B cell (primary cell): ENCODE measurements at regions not wholly inside any gene's neighbourhood (a gene's known extent, or its start where the extent isn't known, plus 50 kb on each side); places are given as distances from the start of the nearest gene placed in this dataset.

Experiments
- ATAC-seq: fragments of 200-7000 bp; cut with Tn5 transposase; one replicate; pipeline ENCODE4 v1.10.0; 2021; ENCODE audit warnings: low read depth, mild to moderate bottlenecking, moderate number of reproducible peaks, moderate library complexity
- CTCF ChIA-PET: fragments of 350-600 bp; sonication (Branson Sonifier 250); formaldehyde crosslinking; loops from one replicate; lab custom pipeline; 2021; ENCODE audit warnings: antibody characterized with exemption, inconsistent platforms; lab: Charles Lee
- POLR2A ChIA-PET: fragments of 350-600 bp; sonication (Branson Sonifier 250); formaldehyde crosslinking; loops from one replicate; lab custom pipeline; 2021; ENCODE audit warnings: antibody characterized with exemption; lab: Charles Lee
- DNase-seq: peaks from one replicate; pipeline ENCODE4 v3.0.0; 2013
- H2AFZ ChIP-seq: 2 replicates; pipeline ENCODE4 v1.6.1; 2012; ENCODE audit warnings: mild to moderate bottlenecking, low read depth, low read length; ENCODE audit not compliant: insufficient read depth, poor library complexity, severe bottlenecking
- H3K27ac ChIP-seq, 2 donors: 1 replicate in 1 of 2; 2 replicates in 1 of 2; pipeline ENCODE4 v1.5.1; 2012 to 2013; ENCODE audit warnings: low read length in 2 of 2, mild to moderate bottlenecking in 2 of 2, moderate library complexity in 1 of 2
- H3K27me3 ChIP-seq, 4 experiments: fragments of 200-600 bp in 1 of 4; sonication (generic) in 1 of 4; replicated peaks in 1 of 4; 1 replicate in 2 of 4; 2 replicates in 2 of 4; pipeline versions ENCODE4 v1.6.1 to v1.7.0; 2013 to 2016; ENCODE audit warnings: low read length in 3 of 4, mild to moderate bottlenecking in 2 of 4, mixed read lengths in 1 of 4, moderate library complexity in 1 of 4; ENCODE audit not compliant: insufficient read depth in 4 of 4, control insufficient read depth in 3 of 4; ENCODE audit errors: control extremely low read depth in 1 of 4
- H3K36me3 ChIP-seq, 2 experiments: replicated peaks in 1 of 2; 1 replicate in 1 of 2; 2 replicates in 1 of 2; pipeline versions ENCODE4 v1.6.1 to v1.7.1; 2013; ENCODE audit warnings: low read length in 1 of 2; ENCODE audit not compliant: insufficient read depth in 2 of 2, control insufficient read depth in 1 of 2; ENCODE audit errors: control extremely low read depth in 1 of 2, extremely low read depth in 1 of 2
- H3K4me1 ChIP-seq, 2 donors: fragments of 200-600 bp in 1 of 2; sonication (generic) in 1 of 2; 1 replicate in 1 of 2; 2 replicates in 1 of 2; pipeline versions ENCODE4 v1.5.1 to v1.6.1; 2013 to 2017; ENCODE audit warnings: low read length in 2 of 2; ENCODE audit not compliant: control insufficient read depth in 2 of 2, insufficient read depth in 2 of 2
- H3K4me2 ChIP-seq: replicated peaks from 2 replicates; pipeline ENCODE3; 2012; ENCODE audit warnings: mild to moderate bottlenecking, low read depth, low read length; ENCODE audit not compliant: poor library complexity, severe bottlenecking
- H3K4me3 ChIP-seq, 5 experiments: fragments of 200-600 bp in 1 of 5; sonication (generic) in 1 of 5; 1 replicate in 3 of 5; 2 replicates in 2 of 5; pipeline versions ENCODE4 v1.5.1 to v1.7.0; 2011 to 2016; ENCODE audit warnings: low read length in 4 of 5, mild to moderate bottlenecking in 4 of 5, low read depth in 2 of 5, control low read depth in 1 of 5, moderate library complexity in 1 of 5; ENCODE audit not compliant: insufficient read depth in 1 of 5; ENCODE audit errors: control extremely low read depth in 1 of 5, extremely low read depth in 1 of 5
- H3K79me2 ChIP-seq: fragments of 200-600 bp; sonication (generic); one replicate; pipeline ENCODE4 v1.6.0; 2016; ENCODE audit warnings: low read length; ENCODE audit not compliant: control insufficient read depth, insufficient read depth
- H3K9ac ChIP-seq: fragments of 200-600 bp; sonication (generic); 2 replicates; pipeline ENCODE4 v1.6.1; 2017; ENCODE audit warnings: mild to moderate bottlenecking, low read length, moderate library complexity
- H3K9me3 ChIP-seq, 3 donors: one replicate each; pipeline versions ENCODE4 v1.6.1 to v1.7.1; 2013; ENCODE audit warnings: low read length in 2 of 3; ENCODE audit not compliant: control insufficient read depth in 2 of 3, insufficient read depth in 1 of 3; ENCODE audit errors: control extremely low read depth in 1 of 3
- H4K20me1 ChIP-seq: 2 replicates; pipeline ENCODE4 v1.6.0; 2012; ENCODE audit warnings: mild to moderate bottlenecking, low read length; ENCODE audit not compliant: insufficient read depth, control insufficient read depth, poor library complexity, severe bottlenecking
- H3K27ac Mint-ChIP-seq: one replicate; pipeline ENCODE4 v1.8.0; 2021; ENCODE audit warnings: mixed read lengths
- H3K27me3 Mint-ChIP-seq: one replicate; pipeline ENCODE4 v1.8.0; 2021; ENCODE audit warnings: mixed read lengths
- H3K4me1 Mint-ChIP-seq: one replicate; pipeline ENCODE4 v1.8.0; 2021; ENCODE audit warnings: mixed read lengths
- H3K4me3 Mint-ChIP-seq: one replicate; pipeline ENCODE4 v1.8.0; 2021; ENCODE audit warnings: mixed read lengths
- H3K9me3 Mint-ChIP-seq: one replicate; pipeline ENCODE4 v1.8.0; 2022; ENCODE audit warnings: mixed read lengths; ENCODE audit not compliant: insufficient read depth
- CTCF ChIP-seq: fragments of 200-600 bp; IDR thresholded peaks from one replicate; pipeline ENCODE4 v1.8.0; 2022; ENCODE audit warnings: antibody characterized with exemption, mild to moderate bottlenecking
- EZH2 ChIP-seq: IDR thresholded peaks from 2 replicates; pipeline ENCODE4 v1.6.1; 2012; ENCODE audit warnings: borderline replicate concordance, low read depth, mild to moderate bottlenecking, moderate library complexity, low read length; ENCODE audit not compliant: insufficient read depth, poor library complexity, severe bottlenecking
- WGBS: methylation state at CpG from one replicate; pipeline ENCODE4 v1.1.5; 2013; ENCODE audit warnings: missing lambda C conversion rate; ENCODE audit not compliant: insufficient coverage; 5-methylcytosine and 5-hydroxymethylcytosine counted together
- intact Hi-C: fragments of 100-400 bp; cut with micrococcal nuclease; formaldehyde crosslinking; loops from one replicate; pipeline ENCODE4 v1.10.0; 2022

GRCh38 chr4:31106419-31106818, 386.2 kb downstream of the PCDH7 start:
- Histone ChIP-seq H3K4me2 (no peak overlapping the region), H3K36me3 (no peaks in the 10 kb centered on the region), H3K27ac (no peak overlapping the region), H3K27me3 (no peaks in the 10 kb centered on the region), H3K4me1 (no peaks in the 10 kb centered on the region), H3K4me3 (no peak overlapping the region), H3K79me2 (no peaks in the 10 kb centered on the region), H2AFZ (no peak overlapping the region), H3K9me3 (no peaks in the 10 kb centered on the region), H3K9ac (no peak overlapping the region), H4K20me1 (no peaks in the 10 kb centered on the region)
- Mint-ChIP-seq H3K4me3 (no peak overlapping the region), H3K27ac (no peak overlapping the region), H3K27me3 (no peaks in the 10 kb centered on the region), H3K9me3 (no peaks in the 10 kb centered on the region), H3K4me1 (no peaks in the 10 kb centered on the region)
- intact Hi-C loops, result no loop called here
- ATAC-seq (no peak), DNase-seq (no peak)
- CTCF ChIA-PET, result no interaction called here
- POLR2A ChIA-PET, result no interaction called here
- TF ChIP-seq CTCF, result no peak
- TF ChIP-seq EZH2, result no peak
- no CpG with 5 or more reads among the region's 1 CpG for WGBS

GRCh38 chr4:31107362-31107761, 387.2 kb downstream of the PCDH7 start:
- CTCF ChIA-PET, result no interaction called here
- H3K27me3 Mint-ChIP-seq, result no peaks in the 10 kb centered on the region
- POLR2A ChIA-PET, result no interaction called here
- Histone ChIP-seq H3K4me1 (no peaks in the 10 kb centered on the region), H3K4me2 (no peak overlapping the region), H4K20me1 (no peaks in the 10 kb centered on the region), H2AFZ (no peak overlapping the region), H3K79me2 (no peaks in the 10 kb centered on the region), H3K9ac (no peak overlapping the region), H3K4me3 (no peak overlapping the region), H3K27me3 (no peaks in the 10 kb centered on the region), H3K36me3 (no peaks in the 10 kb centered on the region), H3K27ac (no peak overlapping the region), H3K9me3 (no peaks in the 10 kb centered on the region)
- H3K4me3 Mint-ChIP-seq, result no peak overlapping the region
- H3K27ac Mint-ChIP-seq, result no peak overlapping the region
- intact Hi-C loops, result no loop called here
- no peaks in the 10 kb centered on the region for H3K9me3 Mint-ChIP-seq
- WGBS, result no CpG with 5 or more reads among the region's 2 CpGs
- no peak for DNase-seq
- no peaks in the 10 kb centered on the region for H3K4me1 Mint-ChIP-seq
- TF ChIP-seq EZH2 (no peak), CTCF (no peak)
- ATAC-seq, result no peak
